Colon (tissue), 2 donors: ENCODE measurements at regions not wholly inside any gene's neighbourhood (a gene's known extent, or its start where the extent isn't known, plus 50 kb on each side); places are given as distances from the start of the nearest gene placed in this dataset.

ENCODE experiments used
- FAIRE-seq: peaks from 2 replicates; lab custom pipeline; 2012; peaks lifted over from hg19 to GRCh38; lab: Jason Lieb, UNC
- donor health status: control.
- donor health status: control.

DNA sequence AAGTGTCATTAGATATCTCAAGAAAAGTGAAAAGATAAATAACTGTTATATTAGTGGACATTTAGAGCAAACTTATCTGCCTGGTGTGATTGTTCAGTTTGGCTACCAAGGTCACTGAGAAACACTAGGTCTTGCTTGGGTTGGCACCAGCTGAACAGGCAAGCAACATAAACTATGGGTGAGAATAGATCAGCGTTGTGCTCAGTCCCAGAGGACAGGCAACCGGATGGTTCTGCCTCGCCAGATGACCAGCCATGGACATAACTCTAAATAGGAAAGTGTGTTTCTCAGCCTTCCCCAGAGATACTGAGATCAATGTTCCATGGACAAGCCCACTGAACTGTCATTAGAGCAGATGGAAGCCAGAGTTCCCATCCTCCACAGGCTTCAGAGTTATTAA lies 203.4 kb upstream of the VRK2 start:
- FAIRE-seq = no peak

DNA sequence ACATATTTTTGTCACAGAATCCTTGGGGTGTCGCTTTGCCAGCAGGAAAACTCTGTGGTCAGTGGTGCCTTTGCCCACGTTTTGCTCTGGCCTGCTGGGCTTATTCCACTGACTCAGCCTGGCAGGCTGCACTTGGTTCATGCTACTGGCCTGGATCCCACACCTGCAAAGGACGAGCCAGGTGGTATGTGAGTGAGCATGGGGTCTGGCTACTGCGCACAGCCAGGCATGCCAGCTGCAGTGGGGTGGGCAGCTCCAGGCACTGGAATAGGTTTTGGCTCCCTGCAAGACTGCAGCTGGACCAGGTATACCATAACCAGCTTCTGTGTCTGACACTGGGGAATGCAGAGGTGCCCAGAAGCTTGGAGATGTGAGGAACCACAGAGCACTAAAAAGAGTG lies 197.9 kb upstream of the VRK2 start:
- no peak for FAIRE-seq

DNA sequence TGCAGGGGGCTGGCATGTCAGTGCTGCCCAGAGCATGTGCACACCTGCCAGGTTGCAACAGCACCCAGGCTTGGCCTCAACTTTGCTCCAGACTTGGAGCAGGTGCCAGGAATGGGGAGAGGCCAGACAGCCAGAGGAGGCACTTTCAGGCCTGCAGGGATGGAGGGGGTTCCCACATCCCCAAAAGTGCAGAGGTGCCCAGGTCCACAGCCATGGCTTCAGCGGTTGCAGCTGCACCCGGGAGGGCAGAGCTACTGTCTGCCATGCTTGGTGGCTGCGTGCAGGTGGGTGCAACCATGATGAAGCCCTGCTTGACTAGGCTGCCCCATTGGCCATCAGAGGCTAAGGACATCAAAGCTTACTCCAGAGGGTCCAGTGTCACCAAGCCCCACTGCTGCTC lies 196.8 kb upstream of the VRK2 start:
- FAIRE-seq = no peak

DNA sequence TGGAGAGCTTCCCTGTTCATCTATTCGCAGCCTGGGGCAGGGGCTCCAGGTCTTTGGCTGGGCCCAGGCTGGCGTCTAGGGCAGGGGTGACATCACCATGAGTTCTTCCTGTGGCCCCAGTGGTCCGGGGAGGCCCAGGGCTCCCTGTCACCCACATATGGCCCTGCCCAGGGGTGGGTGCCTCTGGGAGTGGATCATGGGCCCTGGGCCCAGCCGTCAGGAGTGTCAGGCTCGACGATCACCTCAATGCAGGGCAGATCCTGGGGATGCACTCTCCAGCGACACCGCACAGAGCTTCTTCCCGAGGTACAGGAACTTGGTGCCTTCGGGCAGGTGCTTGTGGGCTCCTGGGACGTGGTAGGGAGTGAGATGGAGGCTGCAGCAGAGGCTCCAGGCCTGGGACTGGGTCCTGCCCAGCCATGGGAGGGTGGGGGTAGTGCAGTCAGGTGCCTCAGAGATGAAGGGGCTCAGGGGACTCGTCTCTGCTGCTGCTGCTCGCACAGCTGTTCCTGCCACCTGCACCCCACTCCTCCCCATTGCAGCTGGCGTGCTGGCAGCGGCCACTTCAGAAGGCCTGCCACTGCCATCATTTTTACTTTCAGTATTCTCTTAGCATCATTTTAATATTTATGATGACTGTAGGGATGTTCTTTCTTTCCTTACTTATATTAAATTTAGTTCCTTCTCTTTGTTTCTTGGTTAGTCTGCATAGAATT lies 196.0 kb upstream of the VRK2 start:
- FAIRE-seq = no peak

DNA sequence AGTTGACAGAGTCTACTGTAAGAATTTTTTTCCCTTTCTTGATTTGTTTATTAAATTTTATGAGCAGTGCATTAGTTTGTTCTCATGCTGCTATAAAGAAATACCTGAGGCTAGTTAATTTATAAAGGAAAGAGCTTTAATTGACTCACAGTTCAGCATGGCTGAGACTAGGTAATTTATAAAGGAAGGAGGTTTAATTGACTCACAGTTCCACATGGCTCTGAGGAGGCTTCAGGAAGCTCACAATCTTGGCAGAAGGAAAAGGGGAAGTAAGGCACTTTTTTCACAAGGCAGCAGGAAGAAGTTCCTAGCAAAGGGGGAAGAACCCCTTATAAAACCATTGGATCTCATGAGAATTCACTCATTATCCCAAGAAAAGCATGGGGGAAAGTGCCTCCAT lies 191.4 kb upstream of the VRK2 start:
- no peak for FAIRE-seq

DNA sequence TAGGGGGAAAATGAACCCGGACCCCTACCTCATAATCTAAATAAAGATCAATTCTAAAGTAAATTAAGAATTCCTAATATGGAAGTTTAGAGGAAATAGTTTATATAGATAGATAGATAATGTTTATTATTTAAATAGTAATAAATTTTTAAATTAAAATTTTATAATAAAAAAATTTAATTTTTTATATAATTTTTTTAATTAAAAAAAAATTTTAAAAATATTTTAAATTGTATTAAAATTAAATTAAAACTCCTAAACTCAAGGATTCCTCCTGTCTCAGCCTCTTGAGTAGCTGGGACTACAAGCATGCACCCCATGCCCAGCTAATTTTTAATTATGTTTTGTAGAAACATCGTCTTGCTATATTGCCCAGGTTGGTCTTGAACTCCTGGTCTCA lies 186.9 kb upstream of the VRK2 start:
- FAIRE-seq = peak; percentile 74

DNA sequence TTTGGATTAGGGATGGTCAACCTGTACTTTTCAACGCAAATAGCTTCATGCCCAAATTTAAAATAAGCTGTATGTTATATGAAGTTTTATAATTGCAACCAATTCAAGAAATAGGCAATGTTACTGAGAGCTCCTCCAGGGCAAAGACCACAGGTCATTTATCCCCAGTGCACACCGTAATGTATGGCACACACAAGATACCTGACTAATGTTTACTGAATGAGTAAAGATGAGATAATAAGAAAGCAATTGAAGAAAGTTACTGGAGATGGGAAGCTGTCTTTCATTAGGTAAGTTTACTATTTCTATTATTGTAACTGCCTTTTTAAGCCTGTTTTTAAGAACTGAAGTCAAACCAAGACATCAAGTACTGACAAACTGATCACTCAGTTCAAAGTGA lies 184.5 kb upstream of the VRK2 start:
- no peak for FAIRE-seq

DNA sequence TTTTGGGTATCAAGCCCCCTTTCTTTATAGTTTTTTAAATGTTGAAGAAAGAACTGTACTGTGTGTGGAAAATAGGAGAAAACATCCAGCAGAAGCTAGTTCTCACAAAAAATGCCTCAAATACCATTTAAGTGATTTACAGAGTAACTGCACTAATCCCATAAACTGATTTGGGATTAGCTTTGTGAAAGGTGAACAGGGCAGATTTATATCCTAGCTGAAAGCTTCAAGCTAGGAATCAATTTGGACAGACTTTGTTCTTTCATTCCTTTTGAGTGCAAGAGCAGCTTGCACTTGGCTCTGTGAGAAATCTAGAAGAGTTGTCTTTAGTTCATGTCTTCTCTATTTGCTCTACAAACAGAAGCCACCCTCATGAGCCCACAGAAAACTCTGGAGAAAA lies 183.9 kb upstream of the VRK2 start:
- FAIRE-seq = no peak

DNA sequence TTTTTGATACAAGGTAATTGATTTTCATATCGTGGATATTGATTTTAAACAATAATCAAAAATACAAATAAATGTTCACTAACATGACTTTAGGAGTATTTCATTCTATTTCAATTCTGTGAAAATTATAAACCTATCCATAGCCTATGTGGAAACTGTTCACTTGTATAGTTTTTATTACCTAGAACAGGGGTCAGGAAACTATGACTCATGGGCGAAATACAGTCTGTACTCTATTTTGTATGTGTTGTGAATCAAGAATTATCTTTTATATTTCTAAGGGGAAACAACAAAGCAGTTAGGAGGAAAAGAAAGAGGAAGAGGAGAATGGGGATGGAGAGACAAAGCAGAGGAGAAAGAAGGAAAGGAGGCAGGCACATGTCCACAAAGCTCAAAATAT lies 181.7 kb upstream of the VRK2 start:
- FAIRE-seq = no peak

DNA sequence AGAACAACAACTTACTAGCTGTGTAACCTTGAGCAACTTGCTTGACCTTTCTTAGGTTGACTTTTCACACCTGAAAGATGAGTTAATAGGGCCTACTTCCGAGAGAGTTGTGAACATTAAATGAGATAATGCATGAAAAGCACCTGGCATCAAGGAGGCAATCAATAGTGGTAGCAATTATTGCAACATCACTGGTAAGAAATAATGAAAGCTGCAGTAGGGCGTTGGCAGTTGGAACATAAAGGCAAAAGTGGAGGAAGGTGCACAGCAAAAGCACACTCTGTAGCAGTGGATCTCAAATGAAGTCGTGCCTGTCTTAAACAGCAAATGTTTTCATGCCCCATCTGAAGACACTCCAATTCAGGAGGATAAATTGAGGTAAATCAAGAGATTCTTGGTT lies 178.9 kb upstream of the VRK2 start:
- no peak for FAIRE-seq

DNA sequence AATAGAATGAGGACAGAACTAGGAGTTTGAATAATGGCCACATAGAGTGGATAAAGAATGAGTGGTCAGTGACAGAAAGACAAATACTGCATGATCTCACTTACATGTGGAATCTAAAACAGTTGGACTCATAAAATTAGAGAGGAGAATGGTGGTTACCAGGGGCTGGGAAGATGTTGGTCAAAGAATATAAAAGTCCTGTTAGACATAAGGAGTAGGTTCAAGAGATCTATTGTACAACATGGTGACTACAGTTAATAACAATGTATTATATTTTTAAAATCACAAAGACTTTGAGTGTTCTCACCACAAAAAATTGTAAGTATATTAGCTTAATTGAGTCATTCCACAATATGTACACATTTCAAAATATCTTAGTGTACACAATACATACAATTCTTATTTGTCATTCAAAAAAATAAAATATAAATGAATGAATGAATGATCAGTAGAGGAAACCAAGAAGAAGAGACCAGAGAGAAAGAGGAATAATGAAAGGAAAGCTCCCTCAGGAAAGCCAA lies 177.9 kb upstream of the VRK2 start:
- FAIRE-seq = no peak

DNA sequence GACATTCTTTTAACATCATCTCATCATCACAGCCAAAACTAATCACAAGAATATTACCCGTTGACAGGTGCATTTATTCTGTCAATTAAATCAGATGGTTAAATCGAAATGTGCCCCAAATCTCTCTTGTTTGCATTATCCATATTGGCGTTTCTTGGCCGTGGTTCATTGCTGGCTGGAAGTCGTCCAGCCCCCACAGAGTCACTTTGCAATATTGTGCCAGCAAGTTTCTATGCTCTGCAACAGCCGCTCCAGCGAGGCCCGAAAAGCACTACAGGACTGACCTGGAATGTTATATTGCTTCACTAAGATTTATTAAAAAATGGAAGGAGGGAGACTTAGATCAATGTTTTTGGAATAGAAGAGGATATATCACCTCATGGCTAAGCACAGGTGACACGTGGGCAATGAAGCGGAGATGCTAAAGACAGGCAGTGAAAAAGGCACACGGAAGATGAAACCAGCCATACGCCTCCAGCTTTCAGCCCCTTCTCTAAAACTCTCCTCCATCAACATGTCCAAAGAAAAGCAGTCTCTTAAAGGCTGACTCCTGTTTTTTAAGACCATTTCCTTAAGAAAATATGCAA lies 176.8 kb upstream of the VRK2 start:
- no peak for FAIRE-seq

DNA sequence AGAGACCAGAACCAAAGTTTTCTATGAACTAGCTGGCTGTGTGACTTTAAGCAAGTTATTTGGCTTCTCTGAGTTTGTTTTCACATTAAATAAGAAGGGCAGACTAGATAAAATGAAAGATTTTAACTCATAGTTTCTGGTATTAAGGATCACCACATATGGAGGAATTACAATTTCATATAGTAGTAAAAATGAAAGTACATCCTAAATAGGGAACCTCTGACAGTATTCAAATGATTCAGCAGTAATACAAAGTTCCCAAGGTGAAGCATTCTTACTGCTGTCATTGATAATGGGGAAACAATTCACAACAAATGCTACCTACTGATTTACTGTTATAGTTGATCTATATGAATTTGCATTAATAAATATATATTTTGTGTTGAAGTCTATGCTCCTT lies 170.3 kb upstream of the VRK2 start:
- no peak for FAIRE-seq

DNA sequence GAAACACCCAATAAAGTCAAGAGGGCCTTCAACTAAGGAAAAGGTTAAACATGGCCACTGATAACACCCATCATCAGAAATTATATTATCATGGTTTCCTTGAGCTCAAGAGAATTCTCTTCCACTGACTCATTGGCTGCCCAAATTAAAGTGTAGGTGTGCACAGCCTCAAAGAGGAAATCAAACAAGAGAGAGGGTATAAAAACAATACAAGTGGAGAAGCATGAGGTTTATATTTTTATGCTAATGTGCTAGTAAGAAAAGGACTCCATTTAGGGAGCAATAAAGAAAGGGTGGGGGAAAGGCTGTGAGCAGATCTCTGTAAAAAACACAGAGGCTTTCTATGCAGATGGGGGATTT lies 168.8 kb upstream of the VRK2 start:
- FAIRE-seq = no peak

DNA sequence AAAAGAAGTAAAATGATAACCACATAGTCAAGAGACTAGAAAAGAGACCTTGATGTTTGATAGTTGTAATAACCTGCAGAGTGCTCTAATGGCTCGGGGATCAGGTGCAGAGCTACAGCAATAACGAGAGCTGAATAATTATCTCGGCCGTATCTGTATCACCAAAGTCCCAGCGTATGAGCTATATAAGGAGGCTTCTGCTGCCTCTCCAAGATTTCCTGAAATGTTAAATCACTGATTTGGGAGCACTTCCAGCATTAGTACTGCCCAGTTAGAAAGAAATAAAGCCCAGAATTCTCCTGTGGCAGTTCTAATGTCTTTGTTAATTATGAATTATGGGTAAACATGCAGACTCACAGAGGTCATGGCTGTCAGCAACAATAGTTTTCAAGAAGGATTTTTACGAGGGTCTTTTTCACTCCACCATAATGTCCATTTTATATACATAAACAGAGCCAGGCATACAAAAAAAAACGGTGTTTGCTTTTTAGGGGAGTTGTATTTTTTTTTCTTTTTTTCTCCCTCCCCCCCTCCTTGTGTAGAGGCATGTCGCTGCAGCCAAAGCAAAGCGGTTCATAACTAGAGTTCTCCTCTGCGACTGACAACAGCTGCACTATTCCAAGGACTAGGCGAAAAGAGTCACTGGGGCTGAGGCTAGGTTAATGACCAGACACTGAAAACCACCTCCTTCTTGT lies 168.3 kb upstream of the VRK2 start:
- FAIRE-seq = no peak

DNA sequence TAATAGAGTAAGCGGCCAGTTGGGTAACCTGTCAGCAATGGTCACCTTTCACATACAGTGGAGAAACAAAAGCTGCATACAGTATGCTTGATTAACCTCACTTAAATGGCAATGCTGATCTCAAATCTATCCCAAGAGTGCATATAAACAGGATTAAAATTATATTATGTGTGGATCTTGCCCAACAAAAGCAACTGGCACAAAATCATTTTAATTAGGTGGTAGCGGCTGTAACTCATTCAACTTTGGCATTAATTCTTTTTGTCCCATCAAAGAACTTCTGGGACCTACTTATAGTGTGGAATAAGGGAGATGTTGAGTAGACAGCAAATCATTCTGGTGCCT lies 167.8 kb upstream of the VRK2 start:
- FAIRE-seq = no peak

DNA sequence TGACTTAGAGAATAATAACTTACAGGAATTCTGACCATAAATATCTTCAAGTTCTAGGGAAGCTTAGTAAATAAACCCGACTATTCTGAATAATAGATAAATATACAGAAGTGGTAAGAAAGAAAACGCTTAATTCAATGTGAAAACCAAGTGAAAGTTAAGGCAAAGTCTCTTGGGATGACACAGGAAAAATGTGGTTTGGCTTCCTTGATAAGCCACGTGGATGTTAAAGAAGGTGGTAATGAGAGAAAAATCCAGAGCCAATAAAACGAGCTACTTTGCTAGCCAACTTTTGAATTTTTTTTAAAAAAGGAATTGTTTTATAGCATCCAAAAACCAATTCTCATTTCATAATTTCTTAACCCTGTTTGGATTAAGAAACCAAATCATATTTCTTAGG lies 166.2 kb upstream of the VRK2 start:
- FAIRE-seq = no peak

DNA sequence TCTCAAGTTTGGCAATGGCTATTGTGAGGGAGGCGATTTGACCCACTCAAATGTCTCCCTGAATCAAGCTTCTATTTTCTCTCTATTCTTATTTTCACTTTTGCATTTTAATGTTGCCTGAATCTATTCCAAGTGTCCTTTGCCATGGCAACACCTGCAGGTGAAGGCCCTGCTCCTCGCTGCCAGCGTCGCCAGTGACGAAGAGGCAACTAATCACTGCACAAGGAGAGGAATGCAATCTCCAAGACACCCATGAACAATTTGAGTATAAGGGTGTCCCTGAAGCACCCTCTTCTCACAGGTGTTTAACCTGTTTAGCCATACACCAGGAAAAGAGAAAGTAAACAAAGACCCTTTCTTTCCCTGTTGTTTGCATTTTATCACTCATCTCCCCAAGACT lies 165.6 kb upstream of the VRK2 start:
- no peak for FAIRE-seq

DNA sequence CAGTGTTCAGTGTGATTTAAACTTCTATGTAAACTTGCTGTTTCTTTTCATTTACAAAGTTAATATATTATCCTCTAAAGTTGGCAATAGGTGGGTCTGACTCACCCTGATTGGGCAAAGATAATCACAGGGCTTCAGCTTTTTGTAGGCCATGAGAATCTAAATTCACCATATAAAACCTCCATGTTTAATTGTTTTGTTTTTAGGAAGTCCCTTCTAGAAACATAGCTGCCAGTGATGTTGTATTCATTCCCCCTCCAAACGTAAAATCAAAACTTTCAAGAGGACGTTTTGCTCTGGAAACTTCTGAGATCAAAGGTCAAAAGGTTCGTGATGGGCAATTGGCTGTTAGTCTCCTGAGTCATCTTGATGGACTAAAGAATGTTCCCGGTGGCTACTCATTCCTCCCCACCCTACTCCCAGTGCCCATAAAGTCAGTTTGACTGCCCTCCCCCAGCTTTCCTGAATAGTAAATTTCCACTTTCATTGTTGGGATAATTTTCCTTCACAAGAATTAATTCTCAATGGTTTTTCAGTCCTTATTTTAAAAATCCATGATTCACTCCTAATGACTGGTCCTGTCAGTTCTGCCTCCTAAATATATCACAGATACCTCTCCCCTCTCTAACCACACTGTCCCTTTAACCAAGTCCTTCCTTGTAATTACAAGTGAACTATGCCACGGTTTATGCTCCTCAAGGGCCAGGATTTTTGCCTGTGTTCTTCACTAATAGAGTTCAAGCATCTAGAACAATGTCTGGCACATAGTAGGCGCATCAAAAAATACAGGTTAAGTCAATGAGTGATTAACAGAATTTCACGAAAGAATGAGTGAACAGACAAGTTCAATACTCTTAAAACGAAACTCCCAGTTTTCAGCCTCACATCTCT lies 164.4 kb upstream of the VRK2 start:
- FAIRE-seq = no peak

DNA sequence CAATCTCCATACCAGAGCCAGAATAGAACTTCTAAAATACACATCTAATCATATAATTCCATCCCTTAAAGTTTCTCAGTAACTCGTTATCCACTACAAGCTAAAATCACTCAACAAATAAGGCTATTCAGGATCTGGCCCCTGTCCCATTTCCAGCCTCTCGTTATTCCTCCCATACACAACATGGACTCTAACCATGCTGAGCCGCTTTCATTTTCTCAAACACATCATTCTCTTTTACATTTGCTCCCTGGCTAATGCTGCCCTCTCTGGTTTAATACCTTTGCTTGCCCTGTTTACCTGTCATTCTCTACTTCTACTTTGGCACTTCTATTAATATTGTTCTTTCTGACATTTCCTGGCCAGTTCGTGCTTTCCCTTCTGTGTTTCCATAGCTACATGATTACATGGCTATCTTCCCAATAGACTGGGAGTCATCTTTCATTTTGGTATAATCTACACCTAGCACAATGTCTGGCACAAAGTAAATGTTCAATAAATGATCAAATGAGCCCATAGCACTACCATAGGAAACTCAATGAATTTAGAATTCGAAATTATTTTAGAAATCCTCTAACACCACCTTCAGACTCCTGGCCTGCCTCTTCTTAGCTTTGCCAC lies 163.6 kb upstream of the VRK2 start:
- FAIRE-seq = no peak

DNA sequence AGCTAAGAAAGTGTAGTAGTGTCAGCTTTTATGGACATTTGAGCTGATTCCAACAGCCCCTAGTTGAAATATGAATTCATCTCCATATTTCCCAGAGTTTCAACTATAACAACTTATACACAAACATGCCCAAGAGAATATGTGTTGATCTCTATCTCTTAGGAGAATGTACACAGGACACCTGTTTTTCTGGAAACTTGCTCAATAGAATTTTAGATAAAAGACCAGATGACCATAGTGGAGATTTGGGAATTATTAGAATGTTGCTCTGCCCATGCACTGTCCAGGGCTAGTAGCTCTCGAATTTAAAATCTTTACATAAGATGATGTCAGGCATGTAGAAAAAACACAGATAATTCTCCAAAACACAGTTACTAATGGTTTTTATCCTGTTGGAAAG lies 162.3 kb upstream of the VRK2 start:
- FAIRE-seq = no peak

DNA sequence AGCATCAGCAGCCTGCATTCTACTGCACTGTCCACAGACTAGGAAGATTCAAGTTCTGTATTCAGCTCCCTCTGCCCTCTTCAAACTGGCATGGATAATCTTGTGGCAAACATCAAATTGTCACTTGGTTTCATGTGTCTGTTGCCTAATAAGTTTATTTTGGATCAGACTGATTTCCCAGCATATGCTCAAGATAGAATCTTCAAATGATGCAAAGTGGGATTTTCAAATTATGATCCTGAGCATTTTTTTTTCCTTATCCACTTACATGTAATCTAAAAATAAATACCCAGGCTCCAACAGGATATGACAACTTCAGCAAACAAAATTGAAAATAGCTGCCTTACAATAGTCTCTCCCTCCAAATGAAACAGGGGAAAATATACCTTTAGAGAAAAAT lies 160.9 kb upstream of the VRK2 start:
- no peak for FAIRE-seq
